NCI-H82 treated with DMSO at 0.1 percent for 48 hours (cell line): ENCODE measurements at regions not wholly inside any gene's neighbourhood (a gene's known extent, or its start where the extent isn't known, plus 50 kb on each side); places are given as distances from the start of the nearest gene placed in this dataset.
"Not testable (repeated sequence)": the region's sequence is repeated elsewhere in the genome, so short reads cannot be mapped to it uniquely, and the experiment has no call there.

Experiments used
- DNase-seq: peaks from one replicate; lab custom pipeline; 2025; ENCODE audit not compliant: unreplicated experiment; lab: John Stamatoyannopoulos, UW

DNA sequence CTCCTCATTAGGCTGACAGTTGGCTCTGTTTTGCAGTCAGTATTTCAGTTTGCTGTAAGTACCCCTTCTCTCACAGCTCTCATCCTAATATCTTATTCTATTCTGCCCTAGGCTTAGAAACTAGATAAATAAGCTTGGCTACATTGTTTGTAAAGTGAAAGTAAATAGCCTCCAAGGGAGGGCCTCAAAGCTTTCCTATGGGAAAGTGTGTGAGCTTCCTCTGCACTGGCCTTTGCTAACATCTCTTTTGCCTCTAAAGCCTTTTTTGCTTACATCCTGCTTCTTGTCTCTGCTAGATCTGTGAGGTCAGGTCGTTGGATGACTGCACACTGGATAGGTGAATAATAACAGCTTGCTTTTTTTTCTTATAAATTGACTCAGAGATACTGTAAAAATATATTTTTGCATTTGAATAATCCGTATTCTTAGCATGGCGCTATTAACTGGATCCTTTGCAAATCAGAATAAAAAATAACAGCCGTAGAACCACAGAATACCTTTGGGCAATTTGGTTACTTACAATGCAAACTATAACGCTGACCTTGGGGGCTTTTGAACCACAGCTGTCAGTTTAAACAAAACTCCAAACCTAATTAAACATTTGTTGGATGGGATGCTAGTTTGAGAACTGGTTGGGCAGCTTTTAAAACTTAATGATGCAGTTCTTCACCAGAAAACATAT, 55.1 kb downstream of the TTC6 start:
- no peak for DNase-seq

DNA sequence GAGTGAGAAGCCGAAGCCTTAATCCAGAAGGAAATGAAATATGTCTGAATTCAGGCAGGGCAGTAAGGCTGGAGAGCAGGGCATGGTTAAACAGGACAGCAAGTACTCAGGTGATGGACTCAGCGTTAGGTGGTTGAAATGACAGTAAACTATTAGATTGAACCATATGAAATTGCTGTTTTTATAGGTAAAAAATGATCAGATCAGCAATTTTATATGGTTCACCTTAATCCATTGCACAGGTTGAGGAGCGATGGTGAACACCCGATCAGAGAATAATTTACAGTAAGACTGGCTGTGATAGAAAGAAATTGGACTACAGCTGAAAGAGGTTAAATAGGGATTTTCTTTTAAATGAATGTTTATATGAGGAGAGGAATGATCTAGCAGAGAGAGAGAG, 56.6 kb downstream of the TTC6 start:
- DNase-seq, result no peak

DNA sequence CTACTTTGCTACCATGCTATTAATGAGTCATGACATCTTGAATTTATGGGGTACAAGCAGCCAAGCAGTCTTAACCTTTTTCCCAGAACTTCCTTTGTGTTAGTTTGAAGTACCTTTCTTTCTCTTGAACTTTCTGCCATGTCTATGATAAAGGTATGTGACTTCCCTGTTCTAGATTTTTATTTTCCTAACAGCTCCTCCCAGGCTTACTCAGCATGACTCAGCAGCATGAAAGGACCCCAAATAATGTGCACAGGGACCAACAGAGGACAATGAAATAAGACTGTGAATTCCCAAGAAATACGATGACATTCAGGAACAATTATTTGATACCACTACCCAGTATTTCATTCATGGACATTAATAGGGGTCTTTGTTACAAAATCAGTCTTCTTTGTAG, 60.0 kb downstream of the TTC6 start:
- DNase-seq, result no peak

DNA sequence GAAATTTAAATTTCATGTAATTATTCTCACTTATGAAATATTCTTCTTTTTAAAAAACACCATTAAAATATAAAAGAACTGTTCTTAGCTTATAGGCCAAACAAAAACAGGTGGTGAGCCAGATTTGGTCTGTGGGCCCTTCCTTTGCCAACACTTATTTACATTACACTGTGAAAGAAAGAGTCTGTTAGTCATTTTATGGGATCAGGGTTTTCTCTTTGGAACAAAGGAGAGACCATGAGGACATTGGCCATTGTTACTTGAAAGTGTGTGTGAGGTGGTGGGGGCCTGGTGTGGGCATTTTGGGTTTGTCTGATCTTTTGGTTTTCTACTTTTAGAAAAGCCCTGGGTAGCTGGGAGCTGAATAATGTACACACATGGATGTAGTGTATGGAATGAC, 62.7 kb downstream of the TTC6 start:
- DNase-seq, result no peak

DNA sequence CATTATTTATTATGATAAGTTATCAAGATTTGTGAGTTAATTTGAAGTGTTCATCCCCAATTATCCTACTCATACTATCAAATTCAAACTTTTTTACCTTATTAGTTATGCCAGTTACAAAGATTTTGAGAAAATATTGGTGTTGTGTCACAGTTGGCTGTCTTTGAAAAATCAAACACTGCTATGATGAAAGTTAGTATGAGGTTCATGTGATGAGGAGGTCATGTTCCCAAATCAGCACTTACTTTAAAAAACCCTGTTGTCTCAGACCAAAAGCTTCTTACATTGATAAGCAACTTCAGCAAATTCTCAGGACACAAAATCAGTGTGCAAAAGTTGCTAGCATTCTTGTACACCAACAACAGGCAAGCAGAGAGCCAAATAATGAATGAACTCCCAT, 68.1 kb downstream of the TTC6 start:
- DNase-seq, result no peak

DNA sequence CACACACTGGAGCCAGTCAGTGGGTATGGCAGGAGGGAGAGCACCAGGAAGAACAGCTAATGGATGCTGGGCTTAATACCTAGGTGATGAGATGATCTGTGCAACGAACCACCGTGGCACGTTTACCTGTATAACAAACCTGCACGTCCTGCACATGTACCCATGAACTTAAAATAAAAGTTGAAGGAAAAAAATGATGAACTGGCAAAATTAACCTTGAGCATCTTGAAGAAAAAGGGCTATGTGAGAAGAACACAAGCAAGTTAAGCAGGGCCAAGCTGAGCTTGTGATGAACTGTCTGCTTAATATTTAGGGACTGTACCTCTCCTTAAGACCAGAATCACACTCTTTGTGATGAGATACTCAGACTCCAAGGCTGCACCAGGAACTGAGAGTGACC, 70.0 kb downstream of the TTC6 start:
- DNase-seq, result no peak

DNA sequence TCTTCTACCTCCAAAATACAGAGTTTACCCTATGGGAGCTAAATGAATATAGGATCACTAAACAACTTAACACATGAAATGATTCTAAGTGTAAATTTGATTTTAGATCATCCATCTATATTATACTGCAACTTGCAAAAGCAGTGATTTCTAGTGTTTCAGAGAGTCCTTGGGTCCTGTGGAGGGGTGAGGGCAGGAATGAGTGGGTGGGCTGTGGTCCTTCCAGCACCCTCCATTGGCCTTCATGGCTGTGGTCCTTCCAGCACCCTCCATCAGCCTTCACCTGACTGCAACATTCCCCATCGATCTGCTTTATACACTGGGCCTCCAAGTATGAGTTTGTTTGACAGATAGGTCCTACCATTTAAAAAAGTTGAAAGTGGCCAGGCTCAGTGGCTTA, 70.5 kb downstream of the TTC6 start:
- DNase-seq, result no peak

DNA sequence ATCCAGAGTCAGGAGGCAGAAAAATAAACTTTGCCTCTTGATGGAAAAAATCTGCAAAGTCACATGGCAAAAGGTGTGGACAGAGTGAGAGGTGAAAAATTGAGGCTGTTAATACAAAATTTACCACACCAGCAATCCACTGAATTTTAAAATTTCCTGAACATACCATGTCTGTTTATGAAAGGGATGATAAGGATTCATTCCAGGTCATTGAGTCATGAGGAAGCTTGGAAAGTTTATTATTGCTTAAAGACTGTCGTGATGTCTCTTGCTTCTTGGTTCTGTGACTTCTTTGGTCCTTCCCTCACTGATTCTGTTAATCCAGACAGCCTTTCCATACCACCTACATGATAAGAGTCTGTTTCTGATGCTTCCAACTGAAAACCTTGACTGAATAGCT, 73.2 kb downstream of the TTC6 start:
- no peak for DNase-seq

DNA sequence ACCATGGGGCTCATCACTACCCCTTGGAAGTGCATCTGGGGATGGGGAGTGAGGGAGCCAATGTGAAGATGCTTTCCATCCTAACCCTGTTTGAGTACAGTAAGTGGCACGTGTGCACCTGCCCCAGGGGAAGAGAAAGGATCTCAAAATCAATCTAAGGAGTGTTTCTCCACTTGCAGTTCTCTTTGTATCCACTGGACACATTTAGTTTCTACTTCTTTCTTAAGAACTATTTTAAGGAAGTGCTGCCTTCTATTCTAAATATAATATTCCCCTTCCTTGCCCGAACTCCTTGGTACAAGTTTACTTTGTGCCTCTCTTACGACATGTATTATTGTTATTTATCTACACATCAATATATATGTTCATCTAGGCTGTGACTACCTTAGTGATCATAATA, 73.8 kb downstream of the TTC6 start:
- no peak for DNase-seq

DNA sequence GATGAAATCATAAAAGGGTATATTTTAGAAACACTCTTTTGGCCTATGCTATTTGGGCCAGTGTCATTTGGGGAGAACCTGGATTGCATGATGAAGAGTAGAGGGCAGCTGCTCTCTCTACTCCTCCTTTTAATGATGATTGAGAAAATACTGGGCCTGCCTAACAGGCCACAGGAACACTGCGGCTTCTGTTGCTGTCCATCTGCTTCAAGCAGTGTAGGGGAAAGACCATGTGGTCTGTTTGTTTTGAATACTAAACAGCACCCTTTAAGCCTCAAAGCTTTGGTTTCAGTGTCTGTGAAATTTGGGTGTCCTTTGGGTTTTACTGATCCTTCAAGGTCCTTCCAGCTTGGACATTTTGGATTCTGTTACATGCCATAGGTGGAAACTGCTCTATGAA, 78.0 kb downstream of the TTC6 start:
- no peak for DNase-seq

DNA sequence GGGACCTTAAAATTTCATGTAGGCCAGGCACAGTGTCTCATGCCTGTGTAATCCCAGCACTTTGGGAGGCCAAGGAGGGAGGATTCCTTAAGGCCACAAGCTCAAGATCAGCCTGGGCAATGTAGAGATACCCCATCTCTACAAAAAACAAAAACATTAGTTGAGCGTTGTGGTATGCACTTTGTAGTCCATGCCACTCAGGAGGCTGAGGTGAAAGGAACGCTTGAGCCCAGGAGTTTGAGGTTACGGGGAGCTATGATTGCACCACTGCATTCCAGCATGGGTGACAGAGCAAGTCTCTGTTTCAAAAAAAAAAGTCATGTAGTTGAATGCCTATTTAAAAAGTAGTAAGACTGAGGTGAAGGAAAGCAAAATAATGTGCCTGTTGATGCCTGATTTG, 83.5 kb downstream of the TTC6 start:
- no peak for DNase-seq

DNA sequence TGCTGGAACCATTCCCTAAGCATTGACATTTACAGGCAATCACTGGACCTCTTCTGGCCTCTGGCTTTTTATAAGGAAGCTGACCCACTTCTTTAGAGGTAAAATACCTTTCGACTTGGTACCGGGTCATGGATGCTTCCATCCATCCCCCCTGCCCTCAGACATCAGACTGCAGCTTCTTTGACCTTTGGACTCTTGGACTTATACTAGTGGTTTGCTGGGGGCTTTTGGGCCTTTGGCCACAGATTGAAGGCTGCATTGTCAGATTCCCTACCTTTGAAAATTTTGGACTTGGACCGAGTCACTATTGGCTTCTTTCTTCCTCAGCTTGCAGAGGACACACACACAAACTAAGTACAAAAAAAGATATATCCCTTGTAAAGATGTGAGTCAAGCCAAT, 86.1 kb downstream of the TTC6 start:
- DNase-seq, result no peak

DNA sequence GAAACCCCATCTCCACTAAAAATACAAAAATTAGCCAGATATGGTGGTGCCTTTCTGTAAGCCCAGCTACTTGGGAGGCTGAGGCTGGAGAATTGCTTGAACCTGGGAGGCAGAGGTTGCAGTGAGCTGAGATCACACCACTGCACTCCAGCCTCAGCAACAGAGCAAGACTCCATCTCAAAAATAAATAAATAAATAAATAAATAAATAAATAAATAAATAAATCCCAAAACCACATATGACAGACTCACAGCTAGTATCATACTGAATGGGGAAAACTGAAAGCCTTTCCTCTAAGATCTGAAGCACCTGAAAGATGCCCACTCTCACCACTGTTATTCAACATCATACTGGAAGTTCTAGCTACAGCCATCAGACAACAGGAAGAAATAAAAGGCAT, 97.3 kb downstream of the TTC6 start:
- not testable (repeated sequence) for DNase-seq

DNA sequence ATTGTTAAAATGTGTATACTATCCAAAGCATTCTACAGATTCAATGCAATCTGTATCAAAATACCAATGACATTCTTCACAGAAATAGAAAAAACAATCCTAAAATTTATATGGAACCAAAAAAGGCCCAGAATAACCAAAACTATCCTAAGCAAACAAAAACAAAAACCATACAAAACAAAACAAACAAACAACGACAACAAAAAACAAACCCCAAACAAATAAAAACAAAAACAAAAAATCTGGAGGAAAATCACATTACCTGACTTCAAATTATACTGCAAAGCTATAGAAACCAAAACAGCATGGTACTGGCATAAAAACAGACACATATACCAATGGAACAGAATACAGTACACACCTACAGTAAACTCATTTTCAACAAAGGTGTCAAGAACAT, 98.0 kb downstream of the TTC6 start:
- not testable (repeated sequence) for DNase-seq

DNA sequence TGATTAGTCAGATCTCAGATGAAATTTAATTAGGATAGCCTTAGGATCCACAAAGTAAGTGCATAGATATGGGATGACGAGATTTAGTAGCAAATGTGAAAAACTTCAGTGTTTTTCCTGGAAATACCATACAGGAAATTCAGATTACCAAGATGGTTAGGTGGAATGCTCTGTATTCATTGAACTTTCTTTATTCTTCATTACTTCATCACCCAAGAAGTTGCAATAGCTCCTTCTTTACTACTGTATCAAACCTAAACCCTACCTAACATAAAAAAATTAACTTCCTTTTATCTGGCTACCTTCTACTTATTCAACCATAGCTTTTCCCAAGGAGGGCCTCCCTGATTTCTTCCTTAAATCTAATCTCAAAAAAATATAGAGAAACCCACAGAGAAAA, 100.4 kb downstream of the TTC6 start:
- DNase-seq, result no peak

DNA sequence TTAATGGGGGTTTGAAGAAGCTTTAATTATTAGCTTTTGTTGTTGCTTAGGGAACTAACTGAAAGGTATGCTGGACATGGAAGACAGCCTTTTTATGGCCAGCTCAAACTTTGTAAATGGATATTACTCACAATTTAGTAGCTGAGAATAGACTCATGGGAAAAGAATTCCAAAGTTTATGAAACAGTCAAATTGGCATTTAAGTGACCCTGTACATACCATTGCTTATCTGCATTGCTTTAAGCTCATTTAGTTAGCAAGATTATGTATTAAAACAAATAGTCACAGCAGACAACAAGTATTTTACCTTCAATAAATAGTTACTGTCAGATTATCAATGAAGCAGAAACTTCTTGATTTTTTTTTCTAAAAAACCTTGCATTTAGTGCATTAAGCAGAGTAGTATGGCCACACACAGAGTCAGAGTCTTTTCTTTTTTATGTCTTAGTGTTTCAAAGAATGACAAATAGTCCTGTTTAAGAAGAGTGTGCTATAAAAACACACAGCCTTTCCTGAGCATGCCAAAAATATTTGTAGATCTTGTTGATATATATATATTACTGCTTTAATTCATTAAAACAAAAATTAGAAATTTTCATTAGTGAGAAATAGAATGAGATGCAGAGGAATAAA, 102.2 kb downstream of the TTC6 start:
- no peak for DNase-seq

DNA sequence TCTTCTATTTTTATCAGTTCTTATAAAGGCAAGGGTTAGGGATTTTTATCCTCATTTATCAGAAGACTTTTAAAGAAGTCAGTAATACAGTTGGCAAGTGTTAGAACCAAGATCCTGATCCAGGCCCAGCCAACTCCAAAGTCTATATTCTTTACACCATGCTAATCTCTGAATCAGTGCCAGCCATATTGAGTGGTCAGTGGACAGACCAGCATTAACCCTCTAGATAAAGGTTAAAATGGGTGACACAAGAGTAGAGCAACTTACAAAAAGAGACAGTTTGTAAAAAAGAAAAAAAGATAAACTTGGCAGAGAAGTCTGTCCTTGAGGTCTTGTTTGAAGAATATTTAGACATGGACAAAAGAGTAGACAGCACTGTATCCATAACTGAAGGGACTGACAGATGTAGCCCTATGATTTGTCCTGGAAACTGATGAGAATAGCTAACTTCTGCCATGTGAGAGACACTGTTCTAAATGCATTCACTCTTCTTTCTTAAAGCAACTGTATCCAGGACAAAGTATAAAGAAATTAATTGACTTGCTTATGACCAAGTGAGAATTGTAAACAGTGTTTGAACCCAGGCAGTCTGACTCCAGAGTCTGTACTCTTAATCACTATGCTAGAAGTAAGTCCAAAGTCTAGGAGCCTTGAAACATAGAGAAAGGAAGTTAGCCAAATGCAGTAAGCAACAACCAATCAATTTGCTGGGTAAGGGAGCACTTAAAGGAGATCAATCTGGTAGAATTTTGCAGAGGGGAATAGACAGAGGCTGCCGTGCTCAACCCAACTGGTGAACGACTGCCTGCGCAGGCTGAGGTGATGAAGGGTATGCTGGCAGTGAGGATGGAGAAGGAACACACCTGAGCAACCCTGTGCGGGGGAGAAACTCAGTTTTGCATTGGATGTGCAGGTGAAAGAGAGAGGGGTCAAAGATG, 103.7 kb downstream of the TTC6 start:
- DNase-seq, result no peak

DNA sequence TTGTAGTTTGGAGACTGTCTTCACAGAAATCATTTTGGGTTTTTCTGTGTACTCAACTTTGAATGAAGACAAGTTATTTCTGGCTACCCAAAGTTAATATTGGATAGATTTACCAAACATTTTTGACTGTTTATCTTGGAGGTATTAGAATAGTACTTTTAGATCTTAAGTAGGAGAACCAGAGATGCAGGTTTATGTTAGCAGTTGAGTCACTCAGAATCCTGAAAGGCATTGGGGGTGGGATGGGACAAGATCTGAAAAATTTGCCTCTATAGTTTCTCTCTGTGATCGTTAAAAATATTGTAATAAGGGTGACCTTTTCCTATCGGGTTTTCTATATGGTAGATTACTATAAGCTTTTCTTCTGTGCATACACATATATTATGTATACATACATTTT, 112.3 kb downstream of the TTC6 start:
- DNase-seq, result no peak

DNA sequence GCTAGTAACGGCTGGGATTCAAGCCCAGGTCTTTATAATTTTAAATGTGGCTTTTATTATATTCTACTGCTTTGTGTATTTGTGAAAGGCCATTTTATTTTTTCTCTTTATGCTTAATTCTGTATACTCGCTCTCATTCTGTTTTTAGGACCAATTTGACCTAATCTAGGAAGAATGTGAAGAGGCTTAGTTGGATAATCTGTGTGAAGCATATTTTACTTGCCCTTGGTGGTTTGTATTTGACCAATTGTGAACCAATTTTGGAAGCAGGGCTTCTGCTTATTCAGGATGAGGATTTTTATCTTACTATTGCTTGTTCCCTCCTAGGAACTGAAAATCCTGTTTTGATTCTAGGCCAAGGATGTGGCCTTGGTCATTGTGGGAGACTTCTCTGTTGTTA, 113.1 kb downstream of the TTC6 start:
- DNase-seq, result peak; percentile 19

DNA sequence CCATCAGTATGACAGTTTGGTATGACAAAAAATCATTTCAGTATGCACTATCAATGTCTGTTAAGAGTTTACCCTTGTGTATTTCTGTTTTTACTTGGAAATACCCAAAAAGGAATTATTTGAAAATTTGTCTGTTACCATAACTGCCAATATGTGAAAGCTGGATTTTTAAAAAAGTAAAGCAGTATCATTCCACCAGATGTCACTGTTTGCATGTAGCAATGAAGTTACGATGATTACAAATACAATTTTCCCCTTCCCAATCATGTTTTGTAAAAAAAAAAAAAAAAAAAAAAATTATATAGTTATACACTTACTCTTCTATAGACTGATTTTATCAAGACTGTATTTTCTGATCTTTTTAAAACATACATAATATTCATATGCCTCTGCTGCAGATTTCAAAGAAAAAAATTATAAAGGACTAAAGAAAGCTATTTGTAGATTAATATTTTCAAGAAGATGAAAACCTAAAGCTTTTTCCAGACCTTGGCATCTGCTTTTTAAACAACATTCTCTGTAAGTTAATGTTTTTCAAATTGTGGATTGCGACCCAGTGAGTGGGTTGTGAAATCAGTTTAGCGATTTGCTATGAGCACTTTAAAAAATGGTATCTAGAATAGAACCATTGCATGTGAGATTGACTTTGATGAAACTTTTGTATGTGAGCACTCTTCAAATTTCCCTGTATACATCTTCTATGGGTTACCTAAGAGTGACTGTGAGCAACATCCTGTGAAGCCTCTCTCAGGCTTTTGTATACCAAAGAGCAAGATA, 114.2 kb downstream of the TTC6 start:
- DNase-seq, result no peak

DNA sequence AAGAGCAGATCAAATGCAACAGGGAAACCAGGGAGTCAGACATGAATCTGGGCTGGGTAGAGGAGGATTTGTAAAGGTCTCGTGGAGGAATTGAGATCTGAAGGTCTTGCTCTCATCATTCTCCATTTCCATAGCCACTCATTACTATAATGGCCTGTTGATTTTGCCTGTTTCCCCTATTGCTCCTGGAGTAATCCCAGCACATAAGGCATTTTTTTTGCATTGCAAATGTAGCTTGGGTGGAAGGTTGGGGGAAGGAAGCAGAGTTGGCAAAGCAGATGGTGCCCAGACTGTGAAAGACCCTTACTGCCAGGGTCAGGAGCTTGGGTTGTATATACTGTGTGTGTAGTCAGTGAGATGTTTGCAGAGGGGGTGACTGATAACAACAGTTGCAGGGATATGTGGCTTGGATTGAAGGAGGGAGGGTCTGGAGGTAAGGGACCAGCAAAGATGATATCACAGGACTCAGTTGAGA, 116.0 kb downstream of the TTC6 start:
- no peak for DNase-seq
